ENCODE measurements at regions not wholly inside any gene's neighbourhood (a gene's known extent, or its start where the extent isn't known, plus 50 kb on each side); places are given as distances from the start of the nearest gene placed in this dataset.

- BruUV-seq (replicated peaks) = no TSS peak
- ChIA-PET POLR2A (no interaction called here), CTCF (no interaction called here)
Observed at GRCh38 chr20:33918662-33919061, 75.0 kb upstream of the RALY start.

More at GRCh38 chr20:33918662-33919061, 75.0 kb upstream of the RALY start:
- H3K79me2 ChIP-seq (ENCODE audit: control insufficient read depth, insufficient read depth, low read length) = no peaks in the 10 kb centered on the region
- no peaks in the 10 kb centered on the region for H3K9me3 ChIP-seq (replicated peaks; ENCODE audit: control insufficient read depth, insufficient read depth, low read length)
- no peaks in the 10 kb centered on the region for H3K36me3 ChIP-seq (ENCODE audit: control insufficient read depth in 2 of 2, extremely low read depth in 1 of 2, insufficient read depth in 2 of 2, low read length in 2 of 2)
- H3K9ac ChIP-seq (replicated peaks; ENCODE audit: extremely low read depth, insufficient read depth, low read length) = no peak overlapping the region
- intact Hi-C loops (cut with micrococcal nuclease) = no loop called here
- no peak overlapping the region for H3K4me3 ChIP-seq (replicated peaks in 1 of 3; ENCODE audit: insufficient read depth in 1 of 3, low read depth in 1 of 3, low read length in 3 of 3)
- TF ChIP-seq MYC (IDR thresholded peaks at IDR 0.05; ENCODE audit: low read depth, low read length) (no peak), POLR2A (IDR thresholded peaks at IDR 0.05; ENCODE audit: low read depth, low read length) (no peak), JUN (IDR thresholded peaks at IDR 0.05; ENCODE audit: borderline replicate concordance, insufficient read depth, insufficient read length, low read depth) (no peak), GATA2 (IDR thresholded peaks at IDR 0.05; ENCODE audit: insufficient read depth, insufficient read length, low read depth, low read length) (no peak), FOS (IDR thresholded peaks at IDR 0.05; ENCODE audit: borderline replicate concordance, insufficient read depth, low read length) (no peak), EZH2 (IDR thresholded peaks at IDR 0.05; ENCODE audit: borderline replicate concordance, low read depth, low read length, severe bottlenecking) (no peak), POLR2AphosphoS5 (IDR thresholded peaks at IDR 0.05; ENCODE audit: insufficient read depth, low read depth, low read length) (no peak)
- TF ChIP-seq, protein P1, sequence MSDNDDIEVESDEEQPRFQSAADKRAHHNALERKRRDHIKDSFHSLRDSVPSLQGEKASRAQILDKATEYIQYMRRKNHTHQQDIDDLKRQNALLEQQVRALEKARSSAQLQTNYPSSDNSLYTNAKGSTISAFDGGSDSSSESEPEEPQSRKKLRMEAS (IDR thresholded peaks at IDR 0.05; ENCODE audit: insufficient read depth, insufficient read length) = no peak
- TF ChIP-seq, protein P2, sequence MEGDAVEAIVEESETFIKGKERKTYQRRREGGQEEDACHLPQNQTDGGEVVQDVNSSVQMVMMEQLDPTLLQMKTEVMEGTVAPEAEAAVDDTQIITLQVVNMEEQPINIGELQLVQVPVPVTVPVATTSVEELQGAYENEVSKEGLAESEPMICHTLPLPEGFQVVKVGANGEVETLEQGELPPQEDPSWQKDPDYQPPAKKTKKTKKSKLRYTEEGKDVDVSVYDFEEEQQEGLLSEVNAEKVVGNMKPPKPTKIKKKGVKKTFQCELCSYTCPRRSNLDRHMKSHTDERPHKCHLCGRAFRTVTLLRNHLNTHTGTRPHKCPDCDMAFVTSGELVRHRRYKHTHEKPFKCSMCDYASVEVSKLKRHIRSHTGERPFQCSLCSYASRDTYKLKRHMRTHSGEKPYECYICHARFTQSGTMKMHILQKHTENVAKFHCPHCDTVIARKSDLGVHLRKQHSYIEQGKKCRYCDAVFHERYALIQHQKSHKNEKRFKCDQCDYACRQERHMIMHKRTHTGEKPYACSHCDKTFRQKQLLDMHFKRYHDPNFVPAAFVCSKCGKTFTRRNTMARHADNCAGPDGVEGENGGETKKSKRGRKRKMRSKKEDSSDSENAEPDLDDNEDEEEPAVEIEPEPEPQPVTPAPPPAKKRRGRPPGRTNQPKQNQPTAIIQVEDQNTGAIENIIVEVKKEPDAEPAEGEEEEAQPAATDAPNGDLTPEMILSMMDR (IDR thresholded peaks at IDR 0.05; ENCODE audit: extremely low read depth in 1 of 2, insufficient read depth in 1 of 2, low read depth in 1 of 2, low read length in 2 of 2) = no peak
- dilution Hi-C loops (cut with MboI; ENCODE audit: extremely low pct_ligation_motif_present, low sequenced_read_pairs) = no loop called here
- H3K4me1 ChIP-seq (ENCODE audit: control insufficient read depth, extremely low read depth, insufficient read depth, low read length) = peaks cover 16% of the 10 kb centered on the region
- peaks cover 2 to 7% of the 10 kb centered on the region in 2 experiments for H3K27me3 ChIP-seq (ENCODE audit: control insufficient read depth in 2 of 2, insufficient read depth in 2 of 2, low read length in 2 of 2)
- FAIRE-seq = no peak
- no peak overlapping the region for H3K27ac ChIP-seq (ENCODE audit: insufficient read depth, low read depth, low read length)
- H3K9me1 ChIP-seq (replicated peaks; ENCODE audit: control insufficient read depth, extremely low read depth, insufficient read depth, low read length) = no peaks in the 10 kb centered on the region
- H2AFZ ChIP-seq (ENCODE audit: low read depth, low read length) = no peak overlapping the region
- no peaks in the 10 kb centered on the region for H4K20me1 ChIP-seq (replicated peaks; ENCODE audit: control insufficient read depth, extremely low read depth, insufficient read depth, low read length)
- H3K4me2 ChIP-seq (ENCODE audit: insufficient read depth, low read length) = no peak overlapping the region
- DNase-seq (ENCODE audit: low read depth, low spot score) = no peak
